IPS-11a (cell line): ENCODE measurements at regions not wholly inside any gene's neighbourhood (a gene's known extent, or its start where the extent isn't known, plus 50 kb on each side); places are given as distances from the start of the nearest gene placed in this dataset.

Source experiments
- H3K4me3 ChIP-seq: one replicate; pipeline ENCODE4 v1.5.1; 2013; ENCODE audit warnings: low read depth, low read length, control low read depth

DNA sequence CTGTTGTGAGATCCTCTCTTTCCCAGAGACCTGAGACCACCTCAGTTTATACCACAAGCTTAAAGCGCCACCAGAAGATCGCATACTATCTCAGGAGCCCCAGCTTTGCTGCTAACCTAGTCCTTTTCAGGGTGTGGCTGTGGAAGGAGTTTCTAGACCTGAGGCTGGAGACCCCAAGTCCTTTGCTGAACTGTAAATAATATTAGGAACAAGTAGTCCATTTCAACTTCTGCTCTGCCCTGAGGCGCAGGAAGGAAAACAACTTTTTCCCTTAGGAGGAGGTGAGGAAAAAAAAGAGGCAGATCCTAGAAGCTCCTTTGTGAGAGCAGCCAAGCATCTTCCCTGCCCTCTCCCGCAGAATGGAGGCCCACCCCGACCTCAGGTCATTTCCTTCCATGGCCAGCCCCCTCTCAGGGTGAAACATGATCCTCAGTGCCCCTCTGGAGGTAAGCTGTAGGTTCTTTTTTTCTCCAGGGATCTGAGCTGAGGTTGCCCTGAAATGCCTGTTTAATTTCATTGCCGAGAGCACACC, 122.8 kb upstream of the LGALSL start:
- H3K4me3 ChIP-seq: no peak overlapping the region

DNA sequence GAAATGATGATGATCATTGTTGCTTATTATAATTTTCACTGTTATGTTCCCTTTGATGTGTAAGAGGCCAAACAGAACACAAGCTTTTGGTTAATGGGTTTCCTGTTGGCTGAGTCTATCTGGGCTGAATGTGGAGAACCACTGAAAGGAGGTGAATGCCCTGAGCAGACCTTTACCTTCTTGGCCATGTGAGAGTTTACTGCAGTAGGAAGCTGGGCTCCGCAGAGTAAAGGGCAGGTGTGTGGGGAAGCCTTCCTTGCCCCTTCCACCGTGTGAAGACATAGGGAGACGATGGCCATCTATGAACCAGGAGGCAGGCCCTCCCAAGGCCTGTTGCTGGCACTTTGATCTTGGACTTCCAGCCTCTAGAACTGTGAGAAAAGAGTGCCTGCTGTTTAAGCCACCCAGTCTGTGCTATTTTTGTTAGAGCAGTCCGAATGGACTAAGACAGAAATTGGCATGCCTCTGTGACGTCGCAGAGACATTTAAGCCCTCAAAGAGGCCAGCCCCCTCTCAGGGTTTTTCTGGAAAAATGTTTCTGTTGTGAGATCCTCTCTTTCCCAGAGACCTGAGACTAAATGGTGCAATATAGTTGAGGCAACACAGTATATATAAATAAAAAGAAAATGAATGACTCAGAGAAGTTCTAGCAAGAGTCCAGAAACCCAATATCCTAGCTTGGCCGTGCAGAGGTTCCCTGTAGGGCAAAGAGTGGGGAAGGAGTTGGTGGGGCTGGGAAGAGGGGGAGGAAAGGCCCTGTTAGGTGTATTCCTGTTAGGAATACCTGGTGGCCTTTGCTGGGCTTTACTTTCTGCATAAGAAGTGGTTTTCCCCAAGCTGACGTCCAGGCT, 121.9 kb upstream of the LGALSL start:
- no peak overlapping the region for H3K4me3 ChIP-seq

GRCh38 chr2:64336171-64336570, 117.8 kb upstream of the LGALSL start:
- no peak overlapping the region for H3K4me3 ChIP-seq

- H3K4me3 ChIP-seq: no peak overlapping the region
Measured at GRCh38 chr2:64337314-64337713, 116.6 kb upstream of the LGALSL start.

DNA sequence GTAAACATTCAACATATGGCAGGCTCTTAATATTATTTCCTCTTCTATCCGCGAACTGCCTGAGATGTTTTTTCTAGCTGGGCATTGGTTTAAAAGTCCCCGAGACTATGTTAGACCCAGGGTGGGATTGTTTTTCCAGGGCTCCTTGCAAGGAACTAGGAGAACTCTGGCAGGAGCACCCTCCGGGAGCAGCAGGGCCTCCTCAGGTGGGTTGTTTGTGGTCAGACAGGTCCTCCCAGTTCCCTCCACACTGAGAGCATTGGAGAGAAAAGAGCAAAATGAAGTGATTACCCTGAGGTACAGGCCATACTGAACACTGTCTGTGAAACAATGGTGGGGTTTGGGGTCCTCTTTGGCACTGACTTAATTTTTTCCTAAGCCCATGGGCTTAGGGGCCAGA, 115.9 kb upstream of the LGALSL start:
- no peak overlapping the region for H3K4me3 ChIP-seq

GRCh38 chr2:64338910-64339500, 115.0 kb upstream of the LGALSL start:
- H3K4me3 ChIP-seq: no peak overlapping the region

GRCh38 chr2:64341461-64341860, 112.5 kb upstream of the LGALSL start:
- no peak overlapping the region for H3K4me3 ChIP-seq

DNA sequence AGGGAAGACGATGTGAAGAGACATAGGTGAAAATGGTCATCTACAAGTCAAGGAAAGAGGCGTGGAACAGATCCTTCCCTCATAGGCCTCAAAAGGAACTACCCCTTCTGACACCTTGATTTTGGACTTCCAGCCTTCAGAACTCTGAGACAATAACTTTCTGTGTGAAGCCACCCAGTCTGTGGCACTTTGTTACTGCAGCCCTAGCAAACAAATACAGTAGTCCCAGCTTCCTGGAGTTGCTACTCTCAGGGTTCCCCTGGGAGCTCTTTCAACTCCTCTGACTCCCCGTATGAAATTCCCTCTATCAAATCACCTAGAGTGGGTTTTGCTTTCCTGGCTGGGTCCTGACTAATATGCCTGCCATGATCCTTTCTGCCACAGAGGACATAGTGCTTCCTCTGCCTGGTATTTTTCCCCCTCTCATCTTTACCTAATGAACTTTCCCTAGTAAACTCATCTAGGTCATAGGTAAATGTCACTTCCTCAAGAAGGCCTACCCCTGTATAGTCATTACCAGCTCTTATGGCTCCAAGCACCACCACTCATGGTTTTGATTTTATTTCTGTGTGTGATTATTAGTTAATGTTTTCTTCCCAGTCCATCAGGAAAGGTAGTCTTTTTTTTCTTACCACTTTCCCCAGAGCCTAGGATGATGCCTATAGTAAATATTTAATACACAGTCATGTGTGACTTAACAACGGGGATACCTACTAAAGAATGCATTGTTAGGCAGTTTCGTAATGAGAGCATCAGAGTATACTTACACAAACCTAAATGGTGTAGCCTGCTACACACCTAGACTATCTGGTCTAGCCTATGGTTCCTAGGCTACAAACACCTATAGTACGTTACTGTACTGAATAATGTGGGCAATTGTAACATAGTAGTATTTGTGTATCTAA, 111.5 kb upstream of the LGALSL start:
- H3K4me3 ChIP-seq: no peak overlapping the region

DNA sequence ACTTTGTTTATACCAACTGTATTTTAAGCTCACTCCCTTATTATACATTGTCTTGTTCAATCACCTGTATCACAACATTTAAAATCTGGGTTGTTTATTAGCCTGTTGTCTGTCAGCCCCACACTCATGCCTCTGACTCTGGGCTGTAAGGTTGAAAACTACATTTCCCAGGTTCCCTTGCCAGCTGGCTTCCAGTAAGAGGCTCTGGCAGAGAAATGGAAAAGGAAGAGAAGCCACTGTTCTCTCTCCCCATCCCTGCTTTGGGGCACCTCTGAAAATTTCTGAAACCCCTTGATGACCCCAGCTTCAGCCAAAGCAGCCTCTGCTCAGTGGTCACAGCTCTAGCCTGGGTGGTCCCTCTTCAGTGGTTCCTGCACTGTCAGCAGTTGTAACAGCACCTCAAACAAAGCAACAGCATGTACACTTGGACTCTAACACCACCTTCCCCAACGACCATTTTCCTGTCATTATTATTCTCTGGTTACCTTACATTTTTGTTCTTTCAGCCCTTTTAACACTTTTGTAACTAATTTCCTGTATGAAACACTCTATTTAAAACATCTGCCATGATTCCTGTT, 108.9 kb upstream of the LGALSL start:
- H3K4me3 ChIP-seq: no peak overlapping the region

GRCh38 chr2:64345998-64346397, 108.0 kb upstream of the LGALSL start:
- no peak overlapping the region for H3K4me3 ChIP-seq

- no peak overlapping the region for H3K4me3 ChIP-seq
Measured at GRCh38 chr2:64348386-64349130, 105.4 kb upstream of the LGALSL start.

DNA sequence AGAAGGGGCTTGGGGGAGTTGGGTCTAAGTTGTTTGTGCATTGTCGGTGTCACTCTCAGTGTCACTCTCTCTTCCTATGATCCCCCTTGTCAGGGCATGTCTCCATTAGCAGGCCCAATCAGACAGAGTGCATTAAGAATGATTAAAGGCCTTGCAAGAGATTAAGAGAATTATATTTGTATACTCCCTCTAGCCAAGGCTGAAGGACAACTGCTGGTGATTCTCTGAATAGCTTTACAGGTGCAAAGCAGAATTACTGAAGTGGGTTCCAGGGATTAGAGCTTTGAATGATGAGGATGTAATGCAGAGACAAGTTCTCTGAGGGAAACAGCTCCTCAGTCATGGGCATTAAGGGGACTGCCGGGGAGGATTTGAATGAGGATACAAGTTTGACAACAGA, 104.8 kb upstream of the LGALSL start:
- H3K4me3 ChIP-seq: no peak overlapping the region

GRCh38 chr2:64350996-64351395, 103.0 kb upstream of the LGALSL start:
- H3K4me3 ChIP-seq: no peak overlapping the region

DNA sequence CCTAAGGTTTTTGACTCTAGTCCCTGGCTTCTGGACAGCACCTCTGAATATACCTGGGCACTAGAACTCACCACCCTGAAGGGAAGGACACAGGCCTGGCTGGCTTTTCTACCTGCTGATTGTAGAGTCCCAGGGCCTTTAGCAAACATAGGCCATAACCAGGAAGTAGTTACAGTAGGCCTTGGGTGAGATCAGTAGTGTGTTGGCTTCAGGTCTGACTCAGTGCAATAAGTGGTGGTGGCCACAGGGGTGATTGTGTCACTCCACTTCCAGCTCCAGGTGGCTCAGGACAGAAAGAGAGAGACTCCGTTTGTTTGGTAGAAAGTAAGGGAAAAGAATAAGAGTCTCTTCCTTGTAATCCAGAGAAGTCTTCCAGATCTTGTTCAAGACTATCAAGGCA, 101.7 kb upstream of the LGALSL start:
- no peak overlapping the region for H3K4me3 ChIP-seq

- H3K4me3 ChIP-seq: no peak overlapping the region
Measured at GRCh38 chr2:64354857-64355680, 98.9 kb upstream of the LGALSL start.

- H3K4me3 ChIP-seq: no peak overlapping the region
Measured at GRCh38 chr2:64356906-64357305, 97.1 kb upstream of the LGALSL start.

DNA sequence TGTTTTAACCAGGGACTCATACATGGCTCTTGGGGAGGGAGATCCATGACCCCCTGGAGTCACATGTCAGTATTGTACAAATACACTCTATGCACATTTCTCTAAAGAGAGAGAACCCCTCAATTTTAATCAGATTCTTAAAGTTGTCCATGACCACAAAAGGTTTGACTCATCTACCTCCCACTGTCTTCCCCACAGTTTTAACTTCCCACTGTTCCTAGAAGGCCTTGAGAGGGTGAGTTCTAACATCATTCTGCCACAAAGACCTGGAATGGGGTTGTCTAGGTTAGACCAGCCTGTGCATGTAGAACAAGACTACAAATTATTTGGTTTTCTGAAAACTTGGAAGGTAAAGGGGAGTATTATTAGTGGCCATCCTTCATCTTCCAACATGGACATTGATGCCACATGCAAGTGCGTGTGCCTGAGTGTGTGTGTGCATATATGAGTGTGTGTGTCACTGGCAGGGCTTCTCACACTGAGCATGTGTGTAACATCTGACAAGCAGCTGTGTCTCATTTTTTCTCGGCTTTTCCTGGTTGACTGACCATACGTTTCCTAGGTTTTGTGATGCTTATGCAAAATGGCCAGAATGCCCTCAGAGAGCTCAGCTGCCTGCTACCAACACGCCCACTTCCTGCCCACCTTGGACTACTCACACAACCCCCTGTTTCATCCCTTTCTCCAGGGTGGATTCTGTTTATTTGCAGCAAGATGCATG, 94.6 kb upstream of the LGALSL start:
- H3K4me3 ChIP-seq: no peak overlapping the region

GRCh38 chr2:64359892-64360657, 93.9 kb upstream of the LGALSL start:
- no peak overlapping the region for H3K4me3 ChIP-seq
